ENCODE measurements at regions not wholly inside any gene's neighbourhood (a gene's known extent, or its start where the extent isn't known, plus 50 kb on each side); places are given as distances from the start of the nearest gene placed in this dataset.
"Not testable (repeated sequence)": the region's sequence is repeated elsewhere in the genome, so short reads cannot be mapped to it uniquely, and the experiment has no call there.

DNA sequence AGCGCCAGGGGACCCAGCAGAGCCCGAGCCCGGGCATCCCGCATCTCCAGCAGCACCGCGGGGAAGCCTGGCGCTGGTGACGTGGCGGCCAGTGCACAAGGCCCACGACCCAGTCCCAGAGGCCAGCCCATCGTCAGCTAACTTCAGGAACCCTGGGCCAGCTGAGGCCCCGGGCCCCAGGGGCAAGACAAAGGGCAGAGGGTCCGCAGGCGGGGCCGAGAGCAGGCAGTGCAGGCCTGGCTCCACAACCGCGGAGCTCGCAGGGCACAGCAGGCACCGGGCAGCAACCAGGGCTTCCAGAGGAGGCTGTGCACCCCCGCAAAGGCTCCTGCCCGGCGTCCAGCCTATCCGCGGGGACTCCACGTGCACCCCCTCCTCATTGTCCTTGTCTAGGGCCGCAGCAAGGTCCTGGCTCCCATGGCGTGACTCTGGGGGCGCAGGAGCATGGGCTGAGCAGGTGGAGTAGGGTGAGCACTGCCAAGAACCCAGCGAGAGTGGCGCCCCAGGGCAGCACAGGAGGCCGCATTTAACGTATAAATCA lies 352.5 kb downstream of the KCNJ18 start:
- H3K27me3 ChIP-seq; H3K4me3 ChIP-seq; DNase-seq (ENCODE audit: extremely low spot score in 2 of 2); H3K9me3 ChIP-seq; H3K36me3 ChIP-seq; H3K4me1 ChIP-seq; H3K27ac ChIP-seq; intact Hi-C loops (cut with DNase I): not testable (repeated sequence)

GRCh38 chr17:22047521-22047920 lies 355.2 kb downstream of the KCNJ18 start:
- H3K27ac ChIP-seq; H3K4me1 ChIP-seq; DNase-seq (ENCODE audit: extremely low spot score in 2 of 2); H3K36me3 ChIP-seq; H3K9me3 ChIP-seq; H3K27me3 ChIP-seq; intact Hi-C loops (cut with DNase I); H3K4me3 ChIP-seq: not testable (repeated sequence)

GRCh38 chr17:22048226-22048625 lies 355.9 kb downstream of the KCNJ18 start:
- H3K9me3 ChIP-seq; H3K4me1 ChIP-seq; H3K36me3 ChIP-seq; DNase-seq (ENCODE audit: extremely low spot score in 2 of 2); H3K27me3 ChIP-seq; H3K27ac ChIP-seq; H3K4me3 ChIP-seq; intact Hi-C loops (cut with DNase I): not testable (repeated sequence)

DNA sequence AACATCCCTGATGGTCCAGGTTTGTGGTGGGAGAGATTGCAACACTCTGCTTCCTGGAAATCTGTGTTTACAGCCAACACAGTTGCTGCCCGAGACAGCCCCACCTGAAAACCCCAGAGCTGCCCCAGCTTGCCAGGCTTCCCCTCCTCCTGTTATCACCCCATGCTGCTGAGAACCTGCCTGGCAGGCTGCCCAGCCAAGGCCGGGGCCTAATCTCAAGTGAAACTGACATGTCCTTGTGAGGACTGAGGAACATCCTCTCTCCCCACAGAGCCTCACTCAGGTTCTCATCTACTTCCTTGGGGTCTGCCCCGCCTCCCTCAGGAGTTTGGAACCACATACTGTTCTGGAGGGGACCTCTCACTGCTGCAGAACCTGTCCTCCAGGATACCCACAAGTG lies 358.4 kb downstream of the KCNJ18 start:
- H3K9me3 ChIP-seq; H3K4me3 ChIP-seq; H3K4me1 ChIP-seq; H3K36me3 ChIP-seq; DNase-seq (ENCODE audit: extremely low spot score in 2 of 2); intact Hi-C loops (cut with DNase I); H3K27ac ChIP-seq; H3K27me3 ChIP-seq: not testable (repeated sequence)

DNA sequence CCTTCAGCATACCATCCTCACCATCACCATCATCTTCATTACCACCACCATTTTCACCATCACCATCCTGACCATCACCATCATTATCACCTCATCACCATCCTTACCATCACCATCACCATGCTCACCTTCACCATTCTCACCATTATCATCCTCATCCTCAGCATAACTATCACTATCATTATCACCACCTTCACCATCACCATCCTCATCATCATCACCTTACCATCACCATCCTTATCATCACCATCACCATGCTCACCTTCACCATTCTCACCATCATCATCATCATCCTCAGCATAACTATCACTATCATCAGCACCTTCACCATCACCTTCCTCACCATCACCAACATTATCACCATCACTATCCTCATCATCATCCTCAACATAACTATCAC lies 360.4 kb downstream of the KCNJ18 start:
- H3K9me3 ChIP-seq; intact Hi-C loops (cut with DNase I): not testable (repeated sequence)

DNA sequence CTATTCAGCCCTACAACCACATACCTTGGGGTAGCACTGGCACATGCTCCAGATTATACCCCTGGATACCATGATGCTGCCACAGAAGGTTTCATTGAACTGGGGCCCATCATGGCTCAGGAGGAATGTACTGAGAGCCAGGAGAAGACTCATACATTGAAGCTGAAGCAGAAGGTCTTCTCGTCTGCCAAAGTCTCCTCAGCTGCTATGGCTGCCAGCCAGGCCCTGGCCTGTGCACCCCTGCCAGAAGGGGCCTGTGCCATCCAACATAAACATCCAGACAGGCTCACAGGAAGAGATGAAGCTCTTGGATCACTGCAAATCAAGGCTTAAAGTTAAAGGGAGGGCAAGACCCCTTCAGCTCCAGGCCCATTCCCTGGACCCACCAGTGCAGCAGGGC lies 364.2 kb downstream of the KCNJ18 start:
- H3K9me3 ChIP-seq; H3K4me3 ChIP-seq; intact Hi-C loops (cut with DNase I); H3K4me1 ChIP-seq; H3K36me3 ChIP-seq; H3K27ac ChIP-seq; H3K27me3 ChIP-seq; DNase-seq (ENCODE audit: extremely low spot score in 2 of 2): not testable (repeated sequence)

More for the DNA sequence above, 360.4 kb downstream of the KCNJ18 start:
- not testable (repeated sequence) for H3K4me3 ChIP-seq; H3K27me3 ChIP-seq; DNase-seq (ENCODE audit: extremely low spot score in 2 of 2); H3K4me1 ChIP-seq; H3K27ac ChIP-seq; H3K36me3 ChIP-seq

- H3K9me3 ChIP-seq; intact Hi-C loops (cut with DNase I); H3K4me1 ChIP-seq; H3K4me3 ChIP-seq; H3K27ac ChIP-seq; DNase-seq (ENCODE audit: extremely low spot score in 2 of 2); H3K27me3 ChIP-seq; H3K36me3 ChIP-seq: not testable (repeated sequence)
These were observed 383.6 kb downstream of the KCNJ18 start for GRCh38 chr17:22075918-22076317.

- H3K9me3 ChIP-seq; H3K4me3 ChIP-seq; H3K27ac ChIP-seq; DNase-seq (ENCODE audit: extremely low spot score in 2 of 2); H3K4me1 ChIP-seq; H3K36me3 ChIP-seq; intact Hi-C loops (cut with DNase I); H3K27me3 ChIP-seq: not testable (repeated sequence)
These were observed 396.3 kb downstream of the KCNJ18 start for GRCh38 chr17:22088589-22088988.

DNA sequence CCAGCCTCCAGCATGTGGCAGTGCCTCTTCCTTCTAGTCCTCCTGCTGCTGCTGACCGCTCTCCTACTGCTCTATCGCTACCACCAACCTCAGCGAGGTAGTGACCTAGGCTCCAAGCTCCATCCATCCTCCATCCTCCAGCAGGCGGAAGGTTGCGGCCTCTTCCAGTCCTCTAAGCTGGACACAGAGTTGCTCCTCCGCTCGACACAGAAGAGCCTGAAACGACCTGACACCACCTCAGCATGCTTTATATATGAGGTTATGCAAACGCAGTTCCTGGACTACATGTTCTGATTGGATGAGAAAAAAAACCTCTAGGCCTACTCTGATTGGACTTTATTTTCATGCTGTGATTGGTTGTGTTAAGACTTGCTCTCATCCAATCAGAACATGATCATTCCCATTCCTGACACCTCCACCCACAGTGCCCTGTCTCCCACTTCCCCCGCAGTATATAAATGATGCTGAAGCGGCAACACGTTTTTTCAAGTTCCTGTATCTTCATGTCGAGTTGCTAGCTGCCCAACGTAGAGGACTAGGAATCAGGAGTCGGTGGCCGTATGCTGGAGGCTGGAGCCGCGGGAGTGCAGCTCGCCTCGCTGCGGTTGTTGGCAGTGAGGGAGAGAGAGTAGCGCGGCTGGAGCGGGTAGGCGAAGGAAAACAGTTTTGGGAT lies 398.1 kb downstream of the KCNJ18 start:
- Histone ChIP-seq H3K27ac (no peak overlapping the region), H3K27me3 (no peaks in the 10 kb centered on the region), H3K4me1 (no peaks in the 10 kb centered on the region), H3K9me3 (no peaks in the 10 kb centered on the region), H3K36me3 (no peaks in the 10 kb centered on the region), H3K4me3 (no peak overlapping the region)
- TF ChIP-seq CTCF (IDR thresholded peaks at IDR 0.05) (no peak), POLR2A (IDR thresholded peaks at IDR 0.05) (no peak), POLR2AphosphoS5 (IDR thresholded peaks at IDR 0.05; ENCODE audit: insufficient read depth in 1 of 2, low read depth in 1 of 2) (no peak)
- intact Hi-C loops (cut with DNase I): no loop called here
- DNase-seq (ENCODE audit: extremely low spot score in 2 of 2): no peak

GRCh38 chr17:22091041-22091679 lies 398.8 kb downstream of the KCNJ18 start:
- H3K4me1 ChIP-seq; H3K36me3 ChIP-seq; H3K27ac ChIP-seq; H3K4me3 ChIP-seq; H3K27me3 ChIP-seq; intact Hi-C loops (cut with DNase I); H3K9me3 ChIP-seq; DNase-seq (ENCODE audit: extremely low spot score in 2 of 2): not testable (repeated sequence)

DNA sequence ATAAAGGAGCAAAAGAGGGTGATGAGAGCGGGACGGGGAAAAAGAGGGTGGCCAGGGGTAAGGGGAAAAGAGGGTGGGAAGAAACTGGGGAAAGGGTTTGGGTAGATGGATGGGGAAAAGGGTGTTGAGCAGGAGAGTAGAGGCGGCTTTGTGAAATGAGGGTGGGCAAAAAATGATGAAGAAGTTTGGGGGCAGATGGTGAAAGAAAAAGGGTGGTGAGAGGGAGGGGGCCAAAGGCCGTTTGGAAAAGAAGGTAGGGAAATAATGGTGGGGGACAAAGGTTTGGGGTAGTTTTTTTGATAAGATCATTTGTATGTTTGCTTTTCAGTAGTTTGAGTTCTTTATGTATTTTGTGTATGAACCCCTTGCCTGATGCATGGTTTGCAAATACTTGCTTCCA lies 399.5 kb downstream of the KCNJ18 start:
- H3K27ac ChIP-seq; intact Hi-C loops (cut with DNase I); H3K4me3 ChIP-seq; H3K27me3 ChIP-seq; H3K36me3 ChIP-seq; DNase-seq (ENCODE audit: extremely low spot score in 2 of 2); H3K4me1 ChIP-seq; H3K9me3 ChIP-seq: not testable (repeated sequence)

DNA sequence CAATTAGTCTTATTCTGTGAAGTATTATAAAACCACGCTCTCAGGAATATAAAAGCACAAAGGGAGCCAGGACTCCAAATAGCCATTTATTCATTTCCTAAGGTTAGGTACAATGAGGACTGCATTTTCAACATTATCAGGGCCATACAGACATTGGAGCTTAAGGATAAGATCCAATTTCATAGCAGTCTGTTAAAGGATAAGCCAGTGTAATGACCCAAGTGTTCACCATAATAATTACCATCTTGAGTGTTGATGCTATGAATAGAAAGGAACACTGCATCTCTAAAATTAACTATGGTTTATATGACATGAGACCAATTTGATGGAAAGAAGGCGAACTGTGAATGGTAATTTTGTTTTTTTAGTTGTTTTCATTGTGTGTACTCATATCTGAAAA lies 403.1 kb downstream of the KCNJ18 start:
- H3K36me3 ChIP-seq; H3K4me3 ChIP-seq; H3K27me3 ChIP-seq; H3K4me1 ChIP-seq; intact Hi-C loops (cut with DNase I); H3K9me3 ChIP-seq; DNase-seq (ENCODE audit: extremely low spot score in 2 of 2); H3K27ac ChIP-seq: not testable (repeated sequence)

Data from vagina (tissue), 2 donors.